HG03575 (cell line): ENCODE measurements at regions not wholly inside any gene's neighbourhood (a gene's known extent, or its start where the extent isn't known, plus 50 kb on each side); places are given as distances from the start of the nearest gene placed in this dataset.
"Not testable (repeated sequence)": the region's sequence is repeated elsewhere in the genome, so short reads cannot be mapped to it uniquely, and the experiment has no call there.

ENCODE experiments used
- ATAC-seq: cut with Tn5 transposase; IDR thresholded peaks from one replicate; pipeline ENCODE4 v1.9.1; 2021; ENCODE audit not compliant: unreplicated experiment, insufficient number of reproducible peaks, low FRiP score; ENCODE audit errors: extremely low read depth

DNA sequence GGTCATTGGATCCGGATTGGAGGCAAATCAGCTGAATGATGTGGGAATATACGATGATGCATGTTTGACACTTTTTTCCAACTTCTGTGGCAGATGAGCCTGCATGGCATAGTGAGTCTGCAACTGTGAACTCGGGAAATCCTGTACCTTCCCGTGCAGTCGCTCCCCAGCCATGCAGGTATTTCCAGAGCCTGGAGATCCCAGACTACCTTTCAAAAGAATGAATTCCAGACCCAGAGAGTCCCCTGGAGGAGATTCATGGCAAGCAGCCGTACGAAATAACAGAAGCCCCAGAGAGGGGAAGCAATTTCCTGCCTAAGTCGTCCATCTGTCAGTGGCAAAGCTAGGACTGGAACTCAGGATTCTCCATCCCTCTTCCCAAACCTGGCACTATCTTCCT lies 75.7 kb upstream of the FAM20A start:
- no peak for ATAC-seq

DNA sequence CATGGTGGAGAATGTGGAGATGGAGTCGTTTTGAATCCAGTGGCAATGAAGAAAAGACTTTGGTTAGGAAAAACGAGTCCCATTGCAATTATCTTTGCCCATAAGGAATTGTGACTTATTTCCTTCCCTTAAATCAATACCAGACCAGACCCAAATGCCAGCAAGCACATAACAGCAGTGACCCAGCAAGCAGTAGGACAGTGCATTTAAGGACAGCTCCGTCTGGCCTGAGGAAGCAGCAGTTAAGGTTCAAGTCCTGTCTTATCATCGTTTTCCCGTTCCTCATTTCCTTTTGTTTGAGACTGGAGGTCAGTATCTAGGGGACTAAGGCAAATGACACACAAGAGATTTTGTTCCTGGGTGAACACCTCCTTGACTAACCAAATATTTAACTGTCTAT lies 74.6 kb upstream of the FAM20A start:
- ATAC-seq, result no peak

DNA sequence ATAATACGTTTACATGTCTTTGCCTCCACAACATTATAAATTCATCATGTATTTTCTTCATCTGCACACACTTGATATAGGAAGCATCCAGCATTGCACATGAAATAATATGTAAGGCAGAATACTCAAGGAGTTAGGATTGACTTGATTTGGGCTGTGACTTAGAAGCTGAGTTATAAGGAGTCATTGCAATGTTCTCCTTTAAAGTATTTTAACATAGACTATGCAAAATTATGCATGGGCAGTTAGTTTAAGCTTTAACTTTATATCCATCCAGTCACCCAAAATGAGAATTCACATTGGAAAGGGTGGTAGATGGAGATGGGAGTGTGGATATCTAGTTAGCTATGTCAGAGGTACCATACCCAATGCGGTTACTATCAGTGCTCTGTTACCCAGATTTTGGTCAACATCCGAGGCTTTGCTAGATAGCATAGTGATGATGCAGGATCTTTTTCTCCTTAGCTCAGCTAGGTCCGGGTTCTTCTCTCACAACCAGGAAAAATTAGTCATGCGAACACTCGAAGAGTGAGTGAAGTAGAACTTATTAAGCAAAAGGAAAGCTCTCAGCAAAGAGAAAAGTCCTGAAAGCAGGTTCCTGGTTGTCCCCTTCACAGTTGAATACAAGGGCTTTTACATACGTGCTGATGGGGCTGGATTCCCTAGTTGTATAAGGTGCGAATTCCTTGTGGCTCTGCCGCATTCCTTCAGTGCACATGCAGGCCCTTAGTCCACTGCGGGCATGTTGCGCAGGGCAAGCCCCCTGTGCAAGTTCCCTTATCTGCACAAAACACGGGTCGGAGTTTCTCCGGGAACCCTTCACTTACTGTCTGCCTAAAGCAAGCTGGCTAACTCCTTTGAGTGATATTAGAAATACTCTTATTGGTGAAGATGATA lies 73.1 kb upstream of the FAM20A start:
- no peak for ATAC-seq

DNA sequence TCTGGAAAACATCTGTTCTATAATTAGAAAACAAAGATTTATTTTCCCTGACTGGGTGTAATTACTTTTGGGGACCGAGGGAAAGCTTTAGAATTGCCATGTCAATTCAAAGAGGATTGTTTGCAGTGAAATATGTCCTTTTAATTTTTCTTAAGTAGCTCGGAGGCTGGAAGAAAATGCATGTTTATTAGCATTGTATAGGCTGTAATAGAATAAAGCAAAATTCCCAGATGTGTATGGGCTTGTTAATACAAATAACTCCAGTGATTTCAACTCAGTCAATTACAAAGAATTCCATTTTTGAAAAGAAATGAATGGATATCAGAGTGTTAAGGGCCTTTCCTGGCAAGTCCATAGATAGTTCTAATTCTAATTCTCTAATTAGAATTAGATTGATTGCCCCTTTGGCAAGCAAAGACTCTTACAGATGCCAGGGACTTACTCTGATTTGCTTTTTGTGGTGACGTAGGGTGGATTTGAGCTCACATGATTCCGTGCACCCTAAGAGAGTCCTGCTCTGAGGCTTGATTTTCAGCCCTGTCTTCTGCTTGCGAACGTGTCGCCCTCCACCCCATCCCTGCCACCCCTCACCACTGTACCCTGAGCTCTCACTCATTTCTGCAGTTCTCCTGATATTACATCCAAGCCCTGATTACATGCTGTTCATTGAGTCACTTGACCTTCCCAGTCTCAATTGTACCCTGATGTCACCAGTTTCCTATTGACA lies 70.0 kb upstream of the FAM20A start:
- no peak for ATAC-seq

DNA sequence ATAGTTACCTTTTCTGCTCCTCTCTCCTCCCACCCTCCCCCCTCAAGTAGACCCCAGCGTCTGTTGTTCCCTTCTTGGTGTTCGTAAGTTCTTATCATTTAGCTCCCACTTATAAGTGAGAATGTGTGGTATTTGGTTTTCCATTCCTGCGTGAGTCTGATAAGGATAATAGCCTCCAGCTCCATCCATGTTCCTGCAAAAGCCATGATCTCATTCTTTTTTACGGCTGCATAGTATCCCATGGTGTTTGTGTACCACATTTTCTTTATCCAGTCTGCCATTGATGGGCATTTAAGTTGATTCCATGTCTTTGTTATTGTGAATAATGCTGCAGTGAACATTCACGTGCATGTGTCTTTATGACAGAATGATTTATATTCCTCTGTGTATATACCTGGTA lies 65.3 kb upstream of the FAM20A start:
- ATAC-seq, result not testable (repeated sequence)

DNA sequence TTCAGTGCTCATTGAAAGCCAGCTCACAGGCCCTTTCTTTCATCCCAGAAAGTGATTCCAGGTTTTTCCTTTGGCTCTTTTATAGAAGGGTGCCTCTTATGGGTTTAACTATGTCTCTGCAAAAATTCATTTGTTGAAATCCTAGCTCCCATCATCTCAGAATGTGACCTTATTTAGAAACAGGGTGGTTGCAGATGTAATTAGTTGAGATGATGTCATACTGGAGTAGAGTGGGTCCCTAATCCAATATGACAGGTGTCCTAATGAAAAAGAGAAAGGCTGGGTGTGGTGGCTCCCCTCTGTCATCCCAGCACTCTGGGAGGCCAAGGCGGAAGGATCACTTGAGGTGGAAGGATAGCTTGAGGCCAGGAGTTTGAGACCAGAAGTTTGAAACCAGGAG lies 64.2 kb upstream of the FAM20A start:
- ATAC-seq, result no peak

DNA sequence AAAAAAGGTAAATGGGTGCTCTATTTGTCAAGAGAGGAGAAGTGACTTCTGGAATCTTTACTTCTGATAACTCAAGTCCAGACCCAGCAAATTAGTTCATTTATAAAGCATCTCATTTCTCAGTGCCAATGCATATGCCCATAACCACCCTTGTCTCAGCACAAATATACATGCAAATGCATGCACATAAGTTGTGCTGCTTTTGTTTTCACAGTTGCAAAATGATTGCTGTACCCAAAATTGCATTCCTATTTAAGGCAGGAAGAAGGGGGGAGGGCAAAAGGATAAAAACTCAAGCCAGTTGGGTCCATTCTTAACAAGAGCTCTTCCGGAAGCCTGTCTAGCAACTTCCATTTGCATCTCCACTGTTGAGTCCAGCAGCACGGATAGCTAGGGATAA lies 61.3 kb upstream of the FAM20A start:
- ATAC-seq, result no peak

DNA sequence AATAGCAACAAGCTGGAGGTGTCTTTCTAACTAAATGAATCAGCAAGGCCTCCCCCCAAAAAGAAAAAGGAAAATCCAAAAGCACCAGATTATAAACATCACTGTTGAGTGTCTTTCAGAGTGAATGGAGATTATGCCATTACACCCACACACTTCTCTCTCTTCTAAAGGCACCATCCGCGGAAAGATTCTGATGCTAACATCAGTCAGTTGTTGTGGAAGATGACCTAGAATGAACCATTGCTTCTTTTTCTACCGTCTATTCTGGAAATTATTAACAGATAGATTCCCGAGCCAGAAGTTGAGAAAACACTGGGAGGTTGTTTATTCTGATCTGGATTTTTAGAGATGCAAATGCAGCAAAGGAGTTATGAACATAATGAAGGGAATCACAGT lies 60.9 kb upstream of the FAM20A start:
- no peak for ATAC-seq

DNA sequence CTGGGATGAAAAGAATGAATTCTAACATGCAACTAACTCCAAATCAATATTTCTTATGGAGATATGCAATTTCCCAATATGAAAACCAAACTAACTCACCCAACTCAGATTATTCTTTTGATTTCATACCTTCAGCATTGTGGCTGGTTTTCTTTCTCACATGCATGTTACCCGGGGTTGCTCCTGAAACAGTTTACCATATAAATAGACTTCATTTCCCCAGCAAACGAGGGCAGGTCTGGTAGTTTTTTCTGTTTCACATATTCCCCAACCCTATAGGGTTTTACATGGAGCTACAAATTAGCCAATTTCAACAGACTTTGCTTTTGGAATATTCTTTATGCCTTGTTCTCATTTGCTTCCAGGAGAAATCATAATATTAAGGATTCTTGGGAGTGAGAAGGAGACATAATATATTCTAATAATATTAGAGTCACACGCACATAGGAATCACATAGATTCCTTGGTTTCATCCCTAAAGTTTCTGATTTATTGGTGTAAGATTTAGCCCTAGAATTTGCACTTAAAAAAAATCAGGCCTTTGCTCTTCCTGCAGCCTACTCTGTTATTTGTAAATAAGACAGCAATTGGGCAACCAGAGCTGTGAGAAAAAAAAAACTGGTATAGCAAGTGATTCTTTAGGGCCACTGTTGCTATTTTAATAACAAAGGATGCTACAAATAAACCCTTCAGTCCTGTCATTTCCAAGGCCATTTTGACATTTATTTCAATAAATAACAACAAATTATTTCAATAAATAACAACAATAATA lies 60.3 kb upstream of the FAM20A start:
- no peak for ATAC-seq

DNA sequence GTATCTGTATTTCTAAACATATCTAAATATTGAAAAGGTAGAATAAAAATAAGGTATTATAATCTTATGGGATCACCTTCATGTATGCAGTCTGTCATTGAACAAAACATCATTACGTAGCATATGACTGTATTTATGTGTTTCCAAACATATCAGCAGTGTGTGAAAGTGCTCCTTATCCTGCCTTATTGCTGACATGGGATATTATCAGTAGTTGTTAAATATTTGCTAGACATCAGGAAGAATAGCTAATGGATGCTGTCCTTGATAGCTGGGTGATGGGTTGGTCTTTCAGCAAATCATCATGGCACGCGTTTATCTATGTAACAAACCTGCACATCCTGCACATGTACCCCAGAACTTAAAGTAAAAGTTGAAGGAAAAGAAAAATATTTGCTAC lies 59.1 kb upstream of the FAM20A start:
- ATAC-seq, result no peak

DNA sequence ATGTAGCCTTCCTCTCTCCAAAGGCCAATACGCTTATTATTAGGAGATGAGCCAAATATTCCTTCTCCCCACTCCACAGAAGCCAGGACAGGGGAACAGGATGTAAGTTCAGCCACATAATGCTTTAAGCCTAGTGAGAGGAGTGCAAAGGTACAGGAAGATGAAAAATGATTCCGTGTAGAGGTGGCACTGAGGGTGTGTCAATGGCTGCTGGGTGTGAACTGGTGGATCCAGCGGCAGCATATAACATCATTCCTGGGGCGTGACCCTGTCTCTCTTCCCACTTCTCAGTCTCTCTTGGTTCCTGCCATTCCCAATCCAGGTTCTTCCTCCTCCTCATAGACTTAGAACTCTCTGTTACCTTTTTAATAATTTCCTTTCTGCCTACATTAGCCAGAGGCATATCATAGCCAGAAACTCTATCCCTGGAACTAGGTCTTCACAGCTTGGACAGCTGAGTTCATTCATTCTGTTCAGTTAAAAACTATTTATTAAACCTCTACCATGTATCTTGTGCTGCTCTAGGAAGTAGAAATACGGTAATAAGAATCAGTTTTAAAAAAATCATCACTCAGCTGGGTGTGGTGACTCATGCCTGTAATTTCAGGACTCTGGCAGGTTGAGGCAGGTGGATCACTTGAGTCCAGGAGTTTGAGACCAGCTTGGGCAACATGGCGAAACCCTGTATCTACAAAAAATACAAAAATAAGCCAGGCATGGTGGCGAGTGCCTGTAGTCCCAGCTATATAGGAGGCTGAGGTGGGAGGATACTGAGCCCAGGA lies 58.0 kb upstream of the FAM20A start:
- ATAC-seq, result no peak

DNA sequence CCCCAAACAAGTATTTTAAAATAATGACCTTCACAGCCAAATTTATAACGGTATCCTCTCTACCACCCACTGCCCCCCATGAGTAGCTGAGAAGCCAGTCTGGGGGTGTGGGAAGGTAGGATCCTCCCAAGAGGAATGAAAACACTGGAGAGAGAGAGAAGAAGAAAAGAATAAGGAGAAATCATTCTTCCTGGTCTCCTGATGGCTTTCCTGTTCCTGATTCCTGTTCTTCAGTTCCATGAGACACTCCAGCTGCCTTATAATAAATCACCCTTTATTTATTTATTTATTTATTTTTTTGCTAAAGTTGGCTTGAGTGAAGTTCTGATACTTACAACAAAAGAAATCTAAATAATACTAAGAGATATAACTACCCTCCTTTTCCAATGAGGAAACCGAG lies 56.4 kb upstream of the FAM20A start:
- no peak for ATAC-seq

DNA sequence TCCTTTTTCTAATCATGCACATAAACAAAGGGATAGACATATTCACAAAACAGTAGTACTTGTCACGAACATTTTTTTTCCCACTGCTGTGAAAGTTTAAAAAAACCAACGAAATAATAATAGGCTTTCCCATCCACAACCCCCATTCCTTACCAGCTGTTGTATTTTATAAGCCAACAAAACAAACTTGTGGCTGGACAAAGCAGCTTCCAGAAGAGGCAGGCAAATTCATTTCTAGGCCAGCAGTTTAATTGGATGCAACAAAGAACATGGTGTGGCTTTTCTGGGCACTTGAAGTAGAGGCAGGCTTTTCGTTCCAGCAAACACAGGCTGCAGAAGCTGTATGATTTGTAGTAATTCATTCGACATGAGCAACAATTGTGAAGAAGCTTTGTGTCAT lies 56.0 kb upstream of the FAM20A start:
- ATAC-seq, result no peak

DNA sequence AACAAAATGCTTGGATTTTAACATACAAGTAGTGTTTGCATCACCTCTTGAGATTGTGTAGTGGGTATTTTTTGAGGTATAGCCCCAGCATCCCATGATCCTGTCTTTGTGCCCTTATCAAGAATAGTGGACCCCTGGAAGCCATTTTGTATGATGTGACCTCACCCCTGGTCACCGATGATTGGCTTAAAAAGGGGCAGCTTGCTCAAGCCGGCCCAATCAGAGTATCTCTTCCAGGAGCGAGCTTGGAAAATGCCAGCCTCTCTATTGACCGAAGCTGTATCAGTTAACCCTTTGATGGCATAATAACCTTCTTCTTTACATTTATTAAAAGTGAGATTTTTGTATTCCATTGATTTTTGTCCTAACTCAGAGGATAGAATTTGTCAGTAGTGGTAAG lies 55.5 kb upstream of the FAM20A start:
- ATAC-seq, result no peak
